ENCODE measurements at regions not wholly inside any gene's neighbourhood (a gene's known extent, or its start where the extent isn't known, plus 50 kb on each side); places are given as distances from the start of the nearest gene placed in this dataset.

GRCh38 chr13:77406644-77407440 lies 79.9 kb upstream of the MYCBP2 start:
- no peak for DNase-seq
- Histone ChIP-seq H3K4me1 (ENCODE audit: control insufficient read depth in 1 of 2, insufficient read depth in 2 of 2, low read length in 2 of 2) (no peaks in the 10 kb centered on the region), H3K79me2 (ENCODE audit: insufficient read depth, low read length) (no peaks in the 10 kb centered on the region), H2AFZ (ENCODE audit: insufficient read depth, low read depth, low read length, poor library complexity, severe bottlenecking) (no peak overlapping the region), H3K9ac (ENCODE audit: insufficient read depth, low read length, poor library complexity, severe bottlenecking) (no peak overlapping the region), H3K27ac (ENCODE audit: low read depth in 1 of 2, low read length in 2 of 2) (no peak overlapping the region), H3K4me3 (replicated peaks in 1 of 3; ENCODE audit: low read depth in 2 of 3, low read length in 3 of 3) (no peak overlapping the region), H3K9me3 (replicated peaks in 1 of 2; ENCODE audit: control insufficient read depth in 1 of 2, insufficient read depth in 1 of 2, low read length in 2 of 2) (no peaks in the 10 kb centered on the region), H4K20me1 (ENCODE audit: insufficient read depth, low read length) (no peaks in the 10 kb centered on the region), H3K4me2 (replicated peaks; ENCODE audit: extremely low read depth, low read length, poor library complexity, severe bottlenecking) (no peak overlapping the region), H3K27me3 (ENCODE audit: control insufficient read depth in 2 of 2, insufficient read depth in 2 of 2, low read length in 2 of 2) (no peaks in the 10 kb centered on the region), H3K36me3 (replicated peaks in 1 of 2; ENCODE audit: control insufficient read depth in 1 of 2, insufficient read depth in 2 of 2, low read length in 2 of 2) (no peaks in the 10 kb centered on the region)
- peaks cover 0 to 3% (median 0%) of the 10 kb centered on the region in 3 donors for H3K27me3 Mint-ChIP-seq (ENCODE audit: low read depth in 3 of 3)
- no peak overlapping the region for H3K4me3 Mint-ChIP-seq
- no peaks in the 10 kb centered on the region for H3K36me3 Mint-ChIP-seq
- peaks cover 0 to 2% (median 0%) of the 10 kb centered on the region in 7 donors for H3K9me3 Mint-ChIP-seq
- WGBS (ENCODE audit: insufficient coverage), result 100% methylated on average over 1 of the region's 4 CpGs
- intact Hi-C loops (cut with micrococcal nuclease), result no loop called here
- H3K4me1 Mint-ChIP-seq, result peaks cover 1% of the 10 kb centered on the region
- H3K27ac Mint-ChIP-seq, result no peak overlapping the region
- TF ChIP-seq CTCF (IDR thresholded peaks at IDR 0.05), result no peak

- no peak overlapping the region for H2AFZ ChIP-seq (ENCODE audit: insufficient read depth, low read depth, low read length, poor library complexity, severe bottlenecking)
- H3K9me3 ChIP-seq (replicated peaks in 1 of 2; ENCODE audit: control insufficient read depth in 1 of 2, insufficient read depth in 1 of 2, low read length in 2 of 2), result no peaks in the 10 kb centered on the region
- no peak overlapping the region for H3K4me2 ChIP-seq (replicated peaks; ENCODE audit: extremely low read depth, low read length, poor library complexity, severe bottlenecking)
- no peaks in the 10 kb centered on the region for H3K4me1 ChIP-seq (ENCODE audit: control insufficient read depth in 1 of 2, insufficient read depth in 2 of 2, low read length in 2 of 2)
- intact Hi-C loops (cut with micrococcal nuclease), result no loop called here
- H3K4me3 ChIP-seq (replicated peaks in 1 of 3; ENCODE audit: low read depth in 2 of 3, low read length in 3 of 3), result no peak overlapping the region
- peaks cover 0 to 3% (median 0%) of the 10 kb centered on the region in 7 donors for H3K9me3 Mint-ChIP-seq
- H4K20me1 ChIP-seq (ENCODE audit: insufficient read depth, low read length), result no peaks in the 10 kb centered on the region
- H3K27ac Mint-ChIP-seq, result no peak overlapping the region
- peaks cover 0 to 3% (median 3%) of the 10 kb centered on the region in 3 donors for H3K27me3 Mint-ChIP-seq (ENCODE audit: low read depth in 3 of 3)
- no peak for TF ChIP-seq CTCF (IDR thresholded peaks at IDR 0.05)
- H3K36me3 Mint-ChIP-seq, result no peaks in the 10 kb centered on the region
- WGBS (ENCODE audit: insufficient coverage), result no CpG with 5 or more reads among the region's 3 CpGs
- H3K27ac ChIP-seq (ENCODE audit: low read depth in 1 of 2, low read length in 2 of 2), result no peak overlapping the region
- no peaks in the 10 kb centered on the region for H3K27me3 ChIP-seq (ENCODE audit: control insufficient read depth in 2 of 2, insufficient read depth in 2 of 2, low read length in 2 of 2)
- H3K4me1 Mint-ChIP-seq, result peaks cover 4% of the 10 kb centered on the region
- DNase-seq, result no peak
- H3K79me2 ChIP-seq (ENCODE audit: insufficient read depth, low read length), result no peaks in the 10 kb centered on the region
- no peak overlapping the region for H3K4me3 Mint-ChIP-seq
- no peaks in the 10 kb centered on the region for H3K36me3 ChIP-seq (replicated peaks in 1 of 2; ENCODE audit: control insufficient read depth in 1 of 2, insufficient read depth in 2 of 2, low read length in 2 of 2)
- no peak overlapping the region for H3K9ac ChIP-seq (ENCODE audit: insufficient read depth, low read length, poor library complexity, severe bottlenecking)
Observed at GRCh38 chr13:77398825-77399620, 72.1 kb upstream of the MYCBP2 start.

All from CD14-positive monocyte (primary cell).